ENCODE measurements at regions not wholly inside any gene's neighbourhood (a gene's known extent, or its start where the extent isn't known, plus 50 kb on each side); places are given as distances from the start of the nearest gene placed in this dataset.

- Mint-ChIP-seq H3K9me3 (no peaks in the 10 kb centered on the region), H3K4me1 (peaks cover 8% of the 10 kb centered on the region), H3K4me3 (no peak overlapping the region), H3K27ac (no peak overlapping the region), H3K36me3 (no peaks in the 10 kb centered on the region), H3K27me3 (peaks cover 58% of the 10 kb centered on the region)
- ATAC-seq: no peak
These were observed 270.5 kb upstream of the NFE2L3 start for GRCh38 chr7:25881317-25882037.

DNA sequence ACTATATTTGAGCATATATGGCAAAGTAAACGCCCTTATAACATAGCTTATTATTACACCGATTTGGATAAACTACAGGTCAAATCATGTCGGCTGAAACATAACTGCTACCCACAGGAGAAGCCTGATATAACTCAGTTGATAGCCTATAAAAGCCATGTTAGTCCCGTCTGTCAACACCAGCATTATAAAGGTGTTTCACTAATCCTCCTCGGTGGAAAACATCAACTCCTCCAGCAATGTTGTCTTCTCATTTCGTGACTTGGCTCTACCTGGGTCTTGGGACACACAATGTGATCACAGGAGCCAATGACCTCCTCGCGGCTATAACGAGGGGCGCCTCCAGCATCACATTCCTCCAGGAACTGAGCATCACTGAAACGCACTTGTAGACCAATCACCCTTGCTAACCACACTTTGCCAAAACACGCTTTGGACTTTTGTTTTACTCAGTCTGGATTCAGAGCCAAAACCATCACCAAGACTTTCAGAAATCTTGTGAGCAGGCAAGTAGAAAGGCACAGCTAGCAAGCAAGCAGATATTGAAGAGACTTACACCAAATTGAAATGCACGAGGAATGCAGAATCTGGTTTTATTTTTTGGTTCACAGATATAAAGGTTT lies 269.7 kb upstream of the NFE2L3 start:
- no peak for ATAC-seq
- H3K4me1 Mint-ChIP-seq: peaks cover 8% of the 10 kb centered on the region
- no peaks in the 10 kb centered on the region for H3K36me3 Mint-ChIP-seq
- H3K9me3 Mint-ChIP-seq: no peaks in the 10 kb centered on the region
- H3K27ac Mint-ChIP-seq: no peak overlapping the region
- peaks cover 64% of the 10 kb centered on the region for H3K27me3 Mint-ChIP-seq
- no peak overlapping the region for H3K4me3 Mint-ChIP-seq

GRCh38 chr7:25884265-25884828 lies 267.7 kb upstream of the NFE2L3 start:
- Mint-ChIP-seq H3K4me1 (no peaks in the 10 kb centered on the region), H3K27ac (no peak overlapping the region), H3K4me3 (no peak overlapping the region), H3K36me3 (no peaks in the 10 kb centered on the region), H3K27me3 (peaks cover 68% of the 10 kb centered on the region), H3K9me3 (no peaks in the 10 kb centered on the region)
- no peak for ATAC-seq

- peaks cover 76% of the 10 kb centered on the region for H3K27me3 Mint-ChIP-seq
- H3K4me1 Mint-ChIP-seq: no peaks in the 10 kb centered on the region
- H3K27ac Mint-ChIP-seq: no peak overlapping the region
- H3K4me3 Mint-ChIP-seq: no peak overlapping the region
- H3K9me3 Mint-ChIP-seq: no peaks in the 10 kb centered on the region
- no peaks in the 10 kb centered on the region for H3K36me3 Mint-ChIP-seq
- ATAC-seq: no peak
These were observed 266.9 kb upstream of the NFE2L3 start for GRCh38 chr7:25885057-25885576.

DNA sequence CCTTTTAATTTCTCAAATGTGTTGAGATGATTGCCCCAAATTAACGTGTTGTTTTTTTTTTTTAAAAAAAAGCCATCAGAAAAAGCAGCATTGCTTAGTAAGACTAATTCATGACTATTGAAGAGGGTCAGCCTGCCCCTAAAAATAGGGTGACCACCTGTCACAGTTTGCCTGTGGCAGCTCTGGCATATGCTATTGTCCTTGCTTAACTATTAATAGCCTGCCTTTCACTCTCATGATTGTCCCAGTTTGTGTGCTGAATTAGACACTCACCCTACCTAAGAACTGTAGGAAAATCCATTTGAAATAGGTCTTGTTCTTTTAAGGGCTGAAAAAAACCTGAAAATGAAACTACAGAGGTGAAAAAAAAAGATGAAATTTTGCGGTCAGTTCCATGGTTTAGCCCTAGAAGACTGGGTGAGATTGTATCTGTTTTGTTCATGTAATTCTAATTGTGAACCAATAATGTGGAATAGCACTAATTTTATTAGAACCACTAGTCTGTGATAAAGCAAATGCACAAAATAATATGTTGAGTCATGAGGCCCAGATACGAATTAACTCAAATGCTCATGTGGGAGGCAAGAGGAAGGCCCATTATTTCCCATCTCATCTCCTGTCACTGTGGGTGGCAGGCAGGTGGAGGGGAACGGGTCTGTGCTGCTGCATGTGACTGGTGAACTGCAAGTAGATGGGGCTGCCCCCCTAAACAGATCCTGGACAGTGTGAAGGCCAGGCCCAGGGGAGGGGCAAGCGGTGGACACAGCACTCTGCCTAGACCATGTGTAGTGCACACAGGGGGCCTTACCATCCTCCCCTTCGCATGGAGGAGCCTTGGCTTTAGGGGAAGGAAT lies 265.4 kb upstream of the NFE2L3 start:
- no peaks in the 10 kb centered on the region for H3K4me1 Mint-ChIP-seq
- H3K9me3 Mint-ChIP-seq: no peaks in the 10 kb centered on the region
- no peaks in the 10 kb centered on the region for H3K36me3 Mint-ChIP-seq
- ATAC-seq: peak; percentile 39
- H3K4me3 Mint-ChIP-seq: no peak overlapping the region
- H3K27ac Mint-ChIP-seq: no peak overlapping the region
- peaks cover 73% of the 10 kb centered on the region for H3K27me3 Mint-ChIP-seq

- Mint-ChIP-seq H3K27me3 (peaks cover 77% of the 10 kb centered on the region), H3K27ac (no peak overlapping the region), H3K4me3 (no peak overlapping the region), H3K9me3 (no peaks in the 10 kb centered on the region), H3K36me3 (no peaks in the 10 kb centered on the region), H3K4me1 (no peaks in the 10 kb centered on the region)
- ATAC-seq: no peak
These were observed 264.7 kb upstream of the NFE2L3 start for GRCh38 chr7:25887266-25887665.

- H3K36me3 Mint-ChIP-seq: no peaks in the 10 kb centered on the region
- peaks cover 3% of the 10 kb centered on the region for H3K4me1 Mint-ChIP-seq
- H3K27me3 Mint-ChIP-seq: peaks cover 73% of the 10 kb centered on the region
- no peak overlapping the region for H3K27ac Mint-ChIP-seq
- no peaks in the 10 kb centered on the region for H3K9me3 Mint-ChIP-seq
- no peak for ATAC-seq
- no peak overlapping the region for H3K4me3 Mint-ChIP-seq
These were observed 264.0 kb upstream of the NFE2L3 start for GRCh38 chr7:25887795-25888559.

DNA sequence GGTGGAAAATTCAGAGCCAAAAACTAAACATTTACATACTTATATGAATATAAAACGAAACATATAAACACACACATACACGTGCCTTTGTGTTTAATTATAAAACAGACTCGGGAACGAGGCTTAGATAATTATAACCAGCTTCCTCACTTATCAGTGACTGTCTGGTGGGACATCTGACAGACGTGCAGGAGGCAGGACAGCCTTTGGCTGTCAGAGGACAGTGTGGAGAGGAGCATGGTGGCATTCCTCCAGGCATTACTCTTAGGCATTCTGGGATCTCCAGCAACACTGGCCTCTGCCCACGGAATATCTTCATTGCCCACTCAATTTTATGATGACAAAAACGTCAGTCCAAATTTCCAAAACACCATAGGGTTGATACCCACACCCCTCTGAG lies 262.2 kb upstream of the NFE2L3 start:
- Mint-ChIP-seq H3K9me3 (no peaks in the 10 kb centered on the region), H3K4me1 (peaks cover 18% of the 10 kb centered on the region), H3K27ac (no peak overlapping the region), H3K36me3 (no peaks in the 10 kb centered on the region), H3K4me3 (no peak overlapping the region), H3K27me3 (peaks cover 71% of the 10 kb centered on the region)
- no peak for ATAC-seq

GRCh38 chr7:25891591-25891990 lies 260.4 kb upstream of the NFE2L3 start:
- Mint-ChIP-seq H3K27me3 (peaks cover 71% of the 10 kb centered on the region), H3K36me3 (no peaks in the 10 kb centered on the region), H3K4me3 (no peak overlapping the region), H3K4me1 (peaks cover 32% of the 10 kb centered on the region), H3K27ac (no peak overlapping the region), H3K9me3 (no peaks in the 10 kb centered on the region)
- ATAC-seq: no peak

DNA sequence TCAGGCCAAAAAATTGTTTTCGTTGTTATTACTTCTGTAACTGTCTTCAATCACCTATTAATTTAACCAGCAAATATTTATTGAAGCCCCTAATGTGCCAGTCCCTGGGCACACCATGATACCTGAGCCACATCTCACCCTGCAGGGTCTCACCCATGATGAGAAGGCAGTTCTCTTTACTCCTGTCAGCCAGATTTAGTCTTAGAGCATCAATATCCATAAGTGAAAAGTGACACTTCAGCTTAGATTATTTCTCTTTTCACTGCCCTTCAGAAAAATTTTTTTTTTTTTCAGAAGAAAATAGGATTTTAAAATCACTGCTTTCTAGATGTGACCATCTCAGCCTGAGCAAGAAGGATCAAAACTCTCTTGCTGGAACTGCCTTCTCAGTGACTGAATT lies 258.6 kb upstream of the NFE2L3 start:
- Mint-ChIP-seq H3K4me1 (peaks cover 40% of the 10 kb centered on the region), H3K4me3 (peak overlapping the region; percentile 54), H3K27me3 (peaks cover 71% of the 10 kb centered on the region), H3K9me3 (no peaks in the 10 kb centered on the region), H3K36me3 (no peaks in the 10 kb centered on the region), H3K27ac (no peak overlapping the region)
- no peak for ATAC-seq

DNA sequence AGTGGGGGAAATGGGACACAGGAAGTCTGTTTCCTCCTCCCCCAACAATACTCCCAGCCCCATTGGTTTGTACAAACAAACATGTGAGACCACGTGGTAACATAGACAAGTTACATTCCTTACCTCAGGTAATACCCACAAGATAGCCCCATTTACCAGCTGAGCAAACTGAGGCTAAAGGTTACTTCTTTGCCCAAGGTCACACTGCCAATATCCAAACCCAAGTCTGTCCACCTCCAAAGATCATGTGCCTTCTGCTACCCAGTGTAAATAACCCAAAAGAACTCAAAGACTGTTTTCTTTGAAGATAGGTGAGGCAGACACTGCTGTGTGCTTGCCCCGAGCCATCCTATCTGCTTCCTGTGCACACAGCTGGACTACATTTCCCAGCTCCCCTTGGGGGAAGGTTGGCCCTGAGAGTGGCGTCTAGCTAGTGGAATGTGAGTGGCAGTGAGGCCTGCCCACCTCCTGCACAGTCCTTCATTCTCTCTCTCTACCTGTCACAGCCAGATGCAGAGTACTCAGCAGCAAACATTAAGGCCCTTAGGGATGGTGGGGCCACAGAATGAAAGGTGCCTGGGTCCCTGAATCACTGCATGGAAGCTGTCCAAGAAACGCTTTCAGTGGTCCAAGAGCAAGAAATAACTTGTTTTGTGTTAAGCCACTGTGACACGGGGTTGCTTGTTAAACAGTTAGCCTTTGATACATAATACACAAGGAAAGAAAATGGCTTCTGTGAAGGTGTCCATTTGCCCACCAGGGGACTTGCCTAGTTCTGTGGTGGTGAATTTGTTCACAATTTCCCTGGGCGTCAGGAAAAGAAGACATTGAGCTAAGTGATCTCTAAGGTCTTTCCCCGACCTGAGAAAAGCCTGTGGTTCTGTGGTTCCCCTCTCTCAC lies 257.7 kb upstream of the NFE2L3 start:
- Mint-ChIP-seq H3K9me3 (no peaks in the 10 kb centered on the region), H3K27me3 (peaks cover 67% of the 10 kb centered on the region), H3K27ac (no peak overlapping the region), H3K4me1 (peaks cover 40% of the 10 kb centered on the region), H3K4me3 (peak overlapping the region; percentile 3), H3K36me3 (no peaks in the 10 kb centered on the region)
- peak; percentile 67 for ATAC-seq

DNA sequence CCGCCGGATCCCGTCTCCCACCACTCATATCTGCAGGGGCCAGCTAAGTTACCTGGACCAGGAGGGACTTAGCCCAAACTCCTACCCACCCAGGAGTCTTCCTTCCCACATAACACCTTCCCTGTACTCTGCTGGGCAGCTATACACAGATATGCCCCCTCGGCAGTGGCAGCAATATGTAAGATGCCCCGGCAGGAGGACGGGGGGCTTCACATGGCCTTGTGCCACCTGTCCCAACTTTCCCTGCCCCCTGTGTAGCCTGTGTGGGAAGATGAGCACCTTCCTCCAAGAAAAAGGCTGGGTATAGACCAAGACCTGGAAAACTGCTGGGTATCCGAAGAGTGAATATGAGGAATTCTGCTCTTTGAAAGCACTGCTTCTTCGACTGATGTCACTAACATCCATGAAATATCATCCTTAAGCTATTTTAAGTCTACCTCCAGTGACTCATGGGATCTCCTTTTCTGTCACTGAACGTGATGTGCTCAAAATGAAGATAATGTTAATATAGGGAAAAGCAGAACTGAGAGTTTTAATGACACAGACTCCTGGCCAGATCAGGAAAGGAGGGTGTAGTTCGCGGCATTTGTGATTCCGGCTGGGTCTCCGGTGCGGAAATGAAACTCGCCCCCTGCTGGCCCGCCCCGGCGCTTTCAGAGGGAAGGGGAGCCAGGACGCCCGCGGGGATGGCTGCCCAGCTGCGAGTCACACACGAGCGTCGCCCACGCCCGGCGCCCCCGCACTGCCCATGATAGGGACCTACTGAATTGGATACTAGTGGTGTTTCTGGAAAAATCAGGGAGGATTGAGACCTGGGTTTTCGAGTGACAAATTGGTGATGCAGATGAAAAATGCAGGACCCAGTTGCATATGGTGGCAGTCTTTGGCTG lies 256.9 kb upstream of the NFE2L3 start:
- H3K36me3 Mint-ChIP-seq: no peaks in the 10 kb centered on the region
- H3K27me3 Mint-ChIP-seq: peaks cover 67% of the 10 kb centered on the region
- no peaks in the 10 kb centered on the region for H3K9me3 Mint-ChIP-seq
- peak overlapping the region; percentile 18 for H3K27ac Mint-ChIP-seq
- ATAC-seq: peak; percentile 92
- H3K4me3 Mint-ChIP-seq: peak overlapping the region; percentile 38
- peaks cover 40% of the 10 kb centered on the region for H3K4me1 Mint-ChIP-seq

GRCh38 chr7:25895792-25896171 lies 256.2 kb upstream of the NFE2L3 start:
- Mint-ChIP-seq H3K36me3 (no peaks in the 10 kb centered on the region), H3K27me3 (peaks cover 68% of the 10 kb centered on the region), H3K4me1 (peaks cover 40% of the 10 kb centered on the region), H3K27ac (no peak overlapping the region), H3K9me3 (no peaks in the 10 kb centered on the region), H3K4me3 (peak overlapping the region; percentile 38)
- no peak for ATAC-seq
